VCaP (cell line): ENCODE measurements at regions not wholly inside any gene's neighbourhood (a gene's known extent, or its start where the extent isn't known, plus 50 kb on each side); places are given as distances from the start of the nearest gene placed in this dataset.

Experiments
- H3K27ac ChIP-seq: fragments of 450-650 bp; 2 replicates; pipeline ENCODE4 v1.5.1; 2017
- TF ChIP-seq, protein P1 (sequence below): fragments of 450-650 bp; conservative IDR thresholded peaks from 2 replicates; pipeline ENCODE4 v1.5.1; 2017; ENCODE audit warnings: mild to moderate bottlenecking, moderate library complexity

DNA sequence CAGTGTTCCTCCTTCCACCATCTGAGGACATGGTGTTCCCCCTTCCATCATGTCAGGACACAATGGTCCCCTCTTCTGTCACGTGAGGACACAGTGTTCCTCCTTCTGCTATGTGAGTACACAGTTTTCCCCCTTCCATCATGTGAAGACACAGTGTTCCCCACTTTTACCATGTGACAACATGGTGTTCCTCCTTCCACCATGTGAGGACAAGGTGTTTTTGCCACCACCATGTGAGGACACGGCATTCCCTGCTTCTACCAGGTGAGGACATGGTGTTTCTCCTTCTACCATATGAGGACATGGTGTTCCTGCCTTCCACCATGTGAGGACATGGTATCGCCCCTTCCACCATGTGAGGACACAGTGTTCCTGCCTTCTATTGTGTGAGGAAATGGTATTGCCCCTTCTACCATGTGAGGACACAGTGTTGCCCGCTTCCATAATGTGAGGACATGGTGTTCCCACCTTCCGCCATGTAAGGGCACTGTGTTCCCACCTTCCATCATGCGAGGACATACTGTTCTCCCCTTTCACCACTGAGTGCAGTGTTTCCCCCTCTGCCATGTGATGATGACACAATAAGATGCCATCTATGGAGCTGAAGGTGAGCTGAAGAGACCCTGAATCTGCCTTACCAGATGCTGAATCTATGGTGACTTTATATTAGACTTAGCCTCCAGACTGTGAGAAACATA is 132.3 kb downstream of the FCRL5 start:
- TF ChIP-seq, protein P1, sequence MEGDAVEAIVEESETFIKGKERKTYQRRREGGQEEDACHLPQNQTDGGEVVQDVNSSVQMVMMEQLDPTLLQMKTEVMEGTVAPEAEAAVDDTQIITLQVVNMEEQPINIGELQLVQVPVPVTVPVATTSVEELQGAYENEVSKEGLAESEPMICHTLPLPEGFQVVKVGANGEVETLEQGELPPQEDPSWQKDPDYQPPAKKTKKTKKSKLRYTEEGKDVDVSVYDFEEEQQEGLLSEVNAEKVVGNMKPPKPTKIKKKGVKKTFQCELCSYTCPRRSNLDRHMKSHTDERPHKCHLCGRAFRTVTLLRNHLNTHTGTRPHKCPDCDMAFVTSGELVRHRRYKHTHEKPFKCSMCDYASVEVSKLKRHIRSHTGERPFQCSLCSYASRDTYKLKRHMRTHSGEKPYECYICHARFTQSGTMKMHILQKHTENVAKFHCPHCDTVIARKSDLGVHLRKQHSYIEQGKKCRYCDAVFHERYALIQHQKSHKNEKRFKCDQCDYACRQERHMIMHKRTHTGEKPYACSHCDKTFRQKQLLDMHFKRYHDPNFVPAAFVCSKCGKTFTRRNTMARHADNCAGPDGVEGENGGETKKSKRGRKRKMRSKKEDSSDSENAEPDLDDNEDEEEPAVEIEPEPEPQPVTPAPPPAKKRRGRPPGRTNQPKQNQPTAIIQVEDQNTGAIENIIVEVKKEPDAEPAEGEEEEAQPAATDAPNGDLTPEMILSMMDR, result no peak
- no peak overlapping the region for H3K27ac ChIP-seq

DNA sequence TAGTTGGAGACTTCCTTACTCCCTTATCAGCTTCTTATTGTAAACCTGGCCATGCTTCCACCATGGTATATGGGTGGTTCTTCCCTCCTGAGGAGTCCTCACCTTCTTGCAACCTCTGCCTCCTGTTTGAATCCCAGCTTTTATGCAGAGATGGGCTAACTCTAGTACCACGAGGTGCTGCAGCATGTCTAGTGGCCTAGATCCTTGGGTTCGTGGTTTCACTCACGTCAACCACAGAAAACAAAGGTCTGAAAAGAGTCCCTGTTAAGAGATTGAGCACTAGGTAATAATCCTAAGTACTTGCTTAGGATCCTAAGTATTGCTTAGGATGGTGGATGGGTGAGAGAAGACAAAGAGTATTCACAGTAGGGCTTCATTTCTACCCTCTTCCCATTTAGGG is 133.7 kb downstream of the FCRL5 start:
- no peak overlapping the region for H3K27ac ChIP-seq
- TF ChIP-seq, protein P1, result no peak

DNA sequence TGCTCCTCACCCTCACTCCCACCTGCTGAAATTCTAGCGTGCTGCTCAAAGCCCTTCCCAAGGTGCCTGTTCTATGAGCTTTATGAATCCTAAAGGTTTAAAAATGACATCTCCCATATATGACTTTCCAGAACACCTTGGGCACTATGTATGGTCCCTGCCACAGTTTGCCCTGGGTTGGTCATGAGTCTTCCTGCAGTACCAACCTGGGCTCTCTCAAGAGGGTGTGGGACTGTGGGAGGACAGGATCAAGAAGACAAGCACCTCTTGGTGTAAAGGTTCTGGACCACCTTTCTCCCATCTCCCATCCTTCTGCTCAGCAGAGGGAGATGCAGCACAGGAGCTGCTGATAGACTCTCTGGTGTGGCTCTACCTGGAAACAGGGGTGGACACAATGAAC is 134.1 kb downstream of the FCRL5 start:
- H3K27ac ChIP-seq, result no peak overlapping the region
- TF ChIP-seq, protein P1, result no peak

DNA sequence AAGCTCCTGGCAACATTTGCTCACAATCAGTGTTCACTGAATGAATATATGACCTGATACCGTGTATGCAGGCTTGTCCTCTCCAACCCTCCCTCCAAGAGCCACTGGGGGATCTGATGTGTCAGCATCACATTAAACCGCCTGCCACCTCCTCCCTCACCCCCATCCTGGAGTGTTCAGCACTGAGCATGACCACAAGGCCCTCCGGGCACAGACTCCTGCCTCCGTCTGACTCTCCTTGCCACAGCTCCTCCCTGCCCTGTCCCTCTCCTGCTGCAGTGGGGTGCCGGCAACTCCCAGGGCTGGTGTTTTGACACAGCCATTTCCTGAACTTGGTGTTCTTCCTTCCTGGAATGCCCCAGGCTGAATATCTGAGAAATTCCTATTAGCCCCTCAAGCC is 136.7 kb downstream of the FCRL5 start:
- no peak overlapping the region for H3K27ac ChIP-seq
- TF ChIP-seq, protein P1, result no peak

DNA sequence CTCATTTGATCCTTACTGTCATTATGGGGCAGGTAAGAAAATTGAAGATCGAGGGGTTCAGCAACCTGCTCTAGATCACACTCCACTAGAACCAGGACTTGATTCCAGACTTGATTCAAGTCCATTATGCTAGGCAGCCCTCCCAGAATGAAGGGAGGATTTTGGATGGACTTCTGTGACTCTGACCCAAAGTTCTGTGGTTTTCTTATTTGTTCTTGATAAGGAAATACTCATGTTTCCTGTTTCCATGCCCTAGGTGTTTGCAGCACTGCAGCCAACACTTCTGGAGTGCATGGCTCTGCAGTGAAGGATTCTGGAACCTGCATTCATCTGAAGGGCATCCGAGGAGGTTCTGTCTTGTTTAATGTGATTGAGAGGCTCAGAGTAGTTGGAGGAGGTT is 140.0 kb downstream of the FCRL5 start:
- H3K27ac ChIP-seq, result no peak overlapping the region
- TF ChIP-seq, protein P1, result no peak

DNA sequence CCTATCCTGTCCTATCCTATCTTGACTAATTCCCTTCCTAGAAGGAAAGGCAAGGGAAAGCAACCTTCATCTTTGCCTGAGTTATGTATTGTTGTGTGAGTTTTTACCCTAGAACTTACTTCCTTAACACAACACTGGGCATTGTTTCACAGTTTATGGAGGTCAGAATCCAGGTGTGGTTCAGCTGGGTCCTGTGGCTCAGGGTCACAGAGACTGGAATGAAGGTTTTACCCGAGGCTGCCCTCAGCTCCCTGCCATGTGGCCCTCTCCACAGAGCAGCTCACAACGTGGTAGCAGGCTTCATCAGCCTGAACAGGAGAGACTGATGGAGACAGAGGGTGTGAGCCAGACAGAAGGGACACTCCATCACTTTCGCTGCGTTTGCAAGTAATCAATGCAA is 140.5 kb downstream of the FCRL5 start:
- H3K27ac ChIP-seq, result no peak overlapping the region
- TF ChIP-seq, protein P1, result no peak

DNA sequence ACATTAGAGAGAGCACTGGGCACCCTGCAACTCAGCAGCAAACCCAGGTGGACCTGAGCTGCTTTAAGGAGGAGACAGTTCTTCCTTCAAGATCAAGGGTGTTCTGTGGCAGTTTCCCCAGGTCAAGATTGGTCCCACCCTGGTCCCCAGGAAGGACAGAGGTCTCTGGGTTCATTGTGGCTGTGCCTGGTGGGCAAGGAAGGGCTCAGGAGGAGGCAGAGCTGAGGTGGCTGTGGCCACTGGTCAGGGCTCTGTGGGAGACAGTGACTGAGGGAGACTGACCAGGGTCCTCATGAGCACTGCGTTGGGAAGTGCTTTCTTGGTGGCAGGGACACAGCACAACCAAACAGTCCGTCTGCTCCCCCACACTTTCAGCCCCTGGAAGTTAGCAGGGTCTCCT is 141.3 kb downstream of the FCRL5 start:
- no peak overlapping the region for H3K27ac ChIP-seq
- TF ChIP-seq, protein P1, result no peak
